ENCODE measurements at regions not wholly inside any gene's neighbourhood (a gene's known extent, or its start where the extent isn't known, plus 50 kb on each side); places are given as distances from the start of the nearest gene placed in this dataset.

GRCh38 chr2:189287982-189288521 is 108.5 kb upstream of the COL5A2 start:
- no peak for DNase-seq
- Mint-ChIP-seq H3K27me3 (no peaks in the 10 kb centered on the region), H3K27ac (peak overlapping the region; percentile 80), H3K4me1 (peaks cover 63% of the 10 kb centered on the region), H3K4me3 (no peak overlapping the region), H3K9me3 (peaks cover 17% of the 10 kb centered on the region), H3K36me3 (peaks cover 35% of the 10 kb centered on the region)

- Mint-ChIP-seq H3K27ac (peak overlapping the region; percentile 82), H3K36me3 (peaks cover 37% of the 10 kb centered on the region)
These were observed 111.9 kb upstream of the COL5A2 start for GRCh38 chr2:189291460-189291859.

GRCh38 chr2:189293164-189293563 is 113.6 kb upstream of the COL5A2 start:
- Mint-ChIP-seq H3K4me1 (peaks cover 56% of the 10 kb centered on the region), H3K36me3 (peaks cover 38% of the 10 kb centered on the region), H3K27ac (peak overlapping the region; percentile 82), H3K27me3 (no peaks in the 10 kb centered on the region), H3K9me3 (peaks cover 22% of the 10 kb centered on the region), H3K4me3 (no peak overlapping the region)
- no peak for DNase-seq

More at GRCh38 chr2:189291460-189291859, 111.9 kb upstream of the COL5A2 start:
- peak overlapping the region; percentile 34 for H3K4me3 Mint-ChIP-seq
- no peak for DNase-seq
- peaks cover 56% of the 10 kb centered on the region for H3K4me1 Mint-ChIP-seq
- H3K27me3 Mint-ChIP-seq: no peaks in the 10 kb centered on the region
- H3K9me3 Mint-ChIP-seq: peaks cover 22% of the 10 kb centered on the region

- H3K9me3 Mint-ChIP-seq: peaks cover 11% of the 10 kb centered on the region
- H3K4me1 Mint-ChIP-seq: peaks cover 66% of the 10 kb centered on the region
- no peak overlapping the region for H3K4me3 Mint-ChIP-seq
- no peak for DNase-seq
- no peaks in the 10 kb centered on the region for H3K27me3 Mint-ChIP-seq
- peak overlapping the region; percentile 89 for H3K27ac Mint-ChIP-seq
- peaks cover 29% of the 10 kb centered on the region for H3K36me3 Mint-ChIP-seq
These were observed 117.9 kb upstream of the COL5A2 start for GRCh38 chr2:189297446-189297845.

- peaks cover 15% of the 10 kb centered on the region for H3K9me3 Mint-ChIP-seq
- H3K27me3 Mint-ChIP-seq: no peaks in the 10 kb centered on the region
- peaks cover 72% of the 10 kb centered on the region for H3K4me1 Mint-ChIP-seq
- H3K36me3 Mint-ChIP-seq: peaks cover 29% of the 10 kb centered on the region
- peak overlapping the region; percentile 89 for H3K27ac Mint-ChIP-seq
- H3K4me3 Mint-ChIP-seq: no peak overlapping the region
- no peak for DNase-seq
These were observed 118.5 kb upstream of the COL5A2 start for GRCh38 chr2:189298038-189298437.

- Mint-ChIP-seq H3K27ac (peak overlapping the region; percentile 89), H3K27me3 (no peaks in the 10 kb centered on the region), H3K4me1 (peaks cover 77% of the 10 kb centered on the region), H3K4me3 (no peak overlapping the region), H3K36me3 (peaks cover 30% of the 10 kb centered on the region), H3K9me3 (peaks cover 15% of the 10 kb centered on the region)
- DNase-seq: no peak
These were observed 118.9 kb upstream of the COL5A2 start for GRCh38 chr2:189298481-189298880.

- no peaks in the 10 kb centered on the region for H3K27me3 Mint-ChIP-seq
- peaks cover 19% of the 10 kb centered on the region for H3K9me3 Mint-ChIP-seq
- no peak overlapping the region for H3K4me3 Mint-ChIP-seq
- peaks cover 38% of the 10 kb centered on the region for H3K36me3 Mint-ChIP-seq
- no peak for DNase-seq
- peak overlapping the region; percentile 88 for H3K27ac Mint-ChIP-seq
- peaks cover 83% of the 10 kb centered on the region for H3K4me1 Mint-ChIP-seq
These were observed 120.4 kb upstream of the COL5A2 start for GRCh38 chr2:189299974-189300373.

GRCh38 chr2:189300916-189301315 is 121.4 kb upstream of the COL5A2 start:
- Mint-ChIP-seq H3K36me3 (peaks cover 45% of the 10 kb centered on the region), H3K27me3 (no peaks in the 10 kb centered on the region), H3K9me3 (peaks cover 22% of the 10 kb centered on the region), H3K4me3 (no peak overlapping the region), H3K27ac (peak overlapping the region; percentile 88), H3K4me1 (peaks cover 81% of the 10 kb centered on the region)
- peak; percentile 35 for DNase-seq

GRCh38 chr2:189302274-189302948 is 122.8 kb upstream of the COL5A2 start:
- peak overlapping the region; percentile 13 for H3K4me3 Mint-ChIP-seq
- H3K27me3 Mint-ChIP-seq: no peaks in the 10 kb centered on the region
- peaks cover 43% of the 10 kb centered on the region for H3K36me3 Mint-ChIP-seq
- H3K27ac Mint-ChIP-seq: peak overlapping the region; percentile 99
- peaks cover 71% of the 10 kb centered on the region for H3K4me1 Mint-ChIP-seq
- DNase-seq: no peak
- peaks cover 23% of the 10 kb centered on the region for H3K9me3 Mint-ChIP-seq

- Mint-ChIP-seq H3K9me3 (peaks cover 23% of the 10 kb centered on the region), H3K4me3 (peak overlapping the region; percentile 32)
These were observed 124.8 kb upstream of the COL5A2 start for GRCh38 chr2:189304360-189304759.

GRCh38 chr2:189305291-189305943 is 125.9 kb upstream of the COL5A2 start:
- Mint-ChIP-seq H3K27ac (peak overlapping the region; percentile 99), H3K4me1 (peaks cover 65% of the 10 kb centered on the region), H3K36me3 (peaks cover 39% of the 10 kb centered on the region), H3K27me3 (no peaks in the 10 kb centered on the region), H3K4me3 (no peak overlapping the region), H3K9me3 (peaks cover 23% of the 10 kb centered on the region)
- no peak for DNase-seq

More at GRCh38 chr2:189304360-189304759, 124.8 kb upstream of the COL5A2 start:
- Mint-ChIP-seq H3K4me1 (peaks cover 67% of the 10 kb centered on the region), H3K27ac (peak overlapping the region; percentile 99), H3K36me3 (peaks cover 39% of the 10 kb centered on the region), H3K27me3 (no peaks in the 10 kb centered on the region)
- peak; percentile 38 for DNase-seq

GRCh38 chr2:189306525-189306924 is 127.0 kb upstream of the COL5A2 start:
- H3K27me3 Mint-ChIP-seq: no peaks in the 10 kb centered on the region
- peaks cover 36% of the 10 kb centered on the region for H3K36me3 Mint-ChIP-seq
- DNase-seq: no peak
- peaks cover 58% of the 10 kb centered on the region for H3K4me1 Mint-ChIP-seq
- peaks cover 22% of the 10 kb centered on the region for H3K9me3 Mint-ChIP-seq
- no peak overlapping the region for H3K4me3 Mint-ChIP-seq
- no peak overlapping the region for H3K27ac Mint-ChIP-seq

GRCh38 chr2:189308056-189308790 is 128.7 kb upstream of the COL5A2 start:
- H3K9me3 Mint-ChIP-seq: peaks cover 20% of the 10 kb centered on the region
- no peak for DNase-seq
- no peaks in the 10 kb centered on the region for H3K27me3 Mint-ChIP-seq
- H3K36me3 Mint-ChIP-seq: peaks cover 34% of the 10 kb centered on the region
- H3K4me1 Mint-ChIP-seq: peaks cover 59% of the 10 kb centered on the region
- no peak overlapping the region for H3K4me3 Mint-ChIP-seq
- no peak overlapping the region for H3K27ac Mint-ChIP-seq

- DNase-seq: no peak
- H3K27me3 Mint-ChIP-seq: no peaks in the 10 kb centered on the region
- H3K9me3 Mint-ChIP-seq: peaks cover 15% of the 10 kb centered on the region
- H3K4me3 Mint-ChIP-seq: no peak overlapping the region
- H3K27ac Mint-ChIP-seq: no peak overlapping the region
- peaks cover 33% of the 10 kb centered on the region for H3K36me3 Mint-ChIP-seq
- peaks cover 59% of the 10 kb centered on the region for H3K4me1 Mint-ChIP-seq
These were observed 129.8 kb upstream of the COL5A2 start for GRCh38 chr2:189309331-189309730.

GRCh38 chr2:189312211-189312610 is 129.1 kb upstream of the WDR75 start:
- Mint-ChIP-seq H3K36me3 (peaks cover 20% of the 10 kb centered on the region), H3K4me3 (no peak overlapping the region), H3K9me3 (peaks cover 7% of the 10 kb centered on the region), H3K4me1 (peaks cover 55% of the 10 kb centered on the region), H3K27me3 (no peaks in the 10 kb centered on the region), H3K27ac (peak overlapping the region; percentile 80)
- DNase-seq: no peak
